ENCODE measurements at regions not wholly inside any gene's neighbourhood (a gene's known extent, or its start where the extent isn't known, plus 50 kb on each side); places are given as distances from the start of the nearest gene placed in this dataset.

- no TSS peak for BruUV-seq (replicated peaks)
- H3K4me3 Mint-ChIP-seq (ENCODE audit: low read depth, unreplicated experiment), result no peak overlapping the region
Measured at GRCh38 chr3:6264906-6265305, 596.0 kb upstream of the GRM7 start.

GRCh38 chr3:6266135-6266534 is 594.8 kb upstream of the GRM7 start:
- Mint-ChIP-seq H3K9me3 (ENCODE audit: low read depth, unreplicated experiment) (peaks cover 3% of the 10 kb centered on the region), H3K4me1 (ENCODE audit: low read depth, unreplicated experiment) (no peaks in the 10 kb centered on the region), H3K36me3 (ENCODE audit: insufficient read depth, unreplicated experiment) (no peaks in the 10 kb centered on the region), H3K4me3 (ENCODE audit: low read depth, unreplicated experiment) (no peak overlapping the region), H3K27me3 (ENCODE audit: unreplicated experiment) (no peaks in the 10 kb centered on the region), H3K27ac (ENCODE audit: unreplicated experiment) (no peak overlapping the region)
- no TSS peak for BruUV-seq (replicated peaks)
- intact Hi-C loops (cut with micrococcal nuclease; ENCODE audit: unreplicated experiment), result no loop called here
- no peak for TF ChIP-seq CTCF (IDR thresholded peaks at IDR 0.05; ENCODE audit: unreplicated experiment)
- CTCF ChIA-PET, result no interaction called here
- DNase-seq, result no peak

More at GRCh38 chr3:6264906-6265305, 596.0 kb upstream of the GRM7 start:
- DNase-seq, result no peak
- Mint-ChIP-seq H3K9me3 (ENCODE audit: low read depth, unreplicated experiment) (peaks cover 3% of the 10 kb centered on the region), H3K36me3 (ENCODE audit: insufficient read depth, unreplicated experiment) (no peaks in the 10 kb centered on the region), H3K4me1 (ENCODE audit: low read depth, unreplicated experiment) (no peaks in the 10 kb centered on the region), H3K27ac (ENCODE audit: unreplicated experiment) (no peak overlapping the region), H3K27me3 (ENCODE audit: unreplicated experiment) (no peaks in the 10 kb centered on the region)
- CTCF ChIA-PET, result no interaction called here
- no peak for TF ChIP-seq CTCF (IDR thresholded peaks at IDR 0.05; ENCODE audit: unreplicated experiment)
- intact Hi-C loops (cut with micrococcal nuclease; ENCODE audit: unreplicated experiment), result no loop called here

- no peaks in the 10 kb centered on the region for H3K4me1 Mint-ChIP-seq (ENCODE audit: low read depth, unreplicated experiment)
- no peaks in the 10 kb centered on the region for H3K27me3 Mint-ChIP-seq (ENCODE audit: unreplicated experiment)
- BruUV-seq (replicated peaks), result no TSS peak
- no peaks in the 10 kb centered on the region for H3K36me3 Mint-ChIP-seq (ENCODE audit: insufficient read depth, unreplicated experiment)
- H3K9me3 Mint-ChIP-seq (ENCODE audit: low read depth, unreplicated experiment), result peaks cover 10% of the 10 kb centered on the region
- CTCF ChIA-PET, result no interaction called here
- no peak for TF ChIP-seq CTCF (IDR thresholded peaks at IDR 0.05; ENCODE audit: unreplicated experiment)
- intact Hi-C loops (cut with micrococcal nuclease; ENCODE audit: unreplicated experiment), result no loop called here
- H3K27ac Mint-ChIP-seq (ENCODE audit: unreplicated experiment), result no peak overlapping the region
- no peak overlapping the region for H3K4me3 Mint-ChIP-seq (ENCODE audit: low read depth, unreplicated experiment)
- DNase-seq, result no peak
Measured at GRCh38 chr3:6273878-6274277, 587.0 kb upstream of the GRM7 start.

- BruUV-seq (replicated peaks), result no TSS peak
- CTCF ChIA-PET, result no interaction called here
- H3K9me3 Mint-ChIP-seq (ENCODE audit: low read depth, unreplicated experiment), result peaks cover 26% of the 10 kb centered on the region
- DNase-seq, result no peak
- no peaks in the 10 kb centered on the region for H3K36me3 Mint-ChIP-seq (ENCODE audit: insufficient read depth, unreplicated experiment)
- intact Hi-C loops (cut with micrococcal nuclease; ENCODE audit: unreplicated experiment), result no loop called here
- no peak overlapping the region for H3K4me3 Mint-ChIP-seq (ENCODE audit: low read depth, unreplicated experiment)
- no peak overlapping the region for H3K27ac Mint-ChIP-seq (ENCODE audit: unreplicated experiment)
- H3K4me1 Mint-ChIP-seq (ENCODE audit: low read depth, unreplicated experiment), result no peaks in the 10 kb centered on the region
- TF ChIP-seq CTCF (IDR thresholded peaks at IDR 0.05; ENCODE audit: unreplicated experiment), result no peak
- no peaks in the 10 kb centered on the region for H3K27me3 Mint-ChIP-seq (ENCODE audit: unreplicated experiment)
Measured at GRCh38 chr3:6281662-6282061, 579.3 kb upstream of the GRM7 start.

- CTCF ChIA-PET, result no interaction called here
- no TSS peak for BruUV-seq (replicated peaks)
- peaks cover 28% of the 10 kb centered on the region for H3K9me3 Mint-ChIP-seq (ENCODE audit: low read depth, unreplicated experiment)
- no peaks in the 10 kb centered on the region for H3K36me3 Mint-ChIP-seq (ENCODE audit: insufficient read depth, unreplicated experiment)
- H3K27me3 Mint-ChIP-seq (ENCODE audit: unreplicated experiment), result no peaks in the 10 kb centered on the region
- no peak overlapping the region for H3K4me3 Mint-ChIP-seq (ENCODE audit: low read depth, unreplicated experiment)
- no peaks in the 10 kb centered on the region for H3K4me1 Mint-ChIP-seq (ENCODE audit: low read depth, unreplicated experiment)
- H3K27ac Mint-ChIP-seq (ENCODE audit: unreplicated experiment), result no peak overlapping the region
- TF ChIP-seq CTCF (IDR thresholded peaks at IDR 0.05; ENCODE audit: unreplicated experiment), result no peak
- intact Hi-C loops (cut with micrococcal nuclease; ENCODE audit: unreplicated experiment), result no loop called here
- no peak for DNase-seq
Measured at GRCh38 chr3:6282918-6283317, 578.0 kb upstream of the GRM7 start.

All from Calu3 (cell line).